Activated CD8-positive, alpha-beta memory T cell treated with anti-CD3 and anti-CD28 coated beads for 4 hours (primary cell): ENCODE measurements at regions not wholly inside any gene's neighbourhood (a gene's known extent, or its start where the extent isn't known, plus 50 kb on each side); places are given as distances from the start of the nearest gene placed in this dataset.

Experiments
- DNase-seq, 2 donors: peaks; one replicate each; pipeline ENCODE4 v3.0.0-alpha.2; 2020; ENCODE audit warnings: low read depth in 2 of 2

DNA sequence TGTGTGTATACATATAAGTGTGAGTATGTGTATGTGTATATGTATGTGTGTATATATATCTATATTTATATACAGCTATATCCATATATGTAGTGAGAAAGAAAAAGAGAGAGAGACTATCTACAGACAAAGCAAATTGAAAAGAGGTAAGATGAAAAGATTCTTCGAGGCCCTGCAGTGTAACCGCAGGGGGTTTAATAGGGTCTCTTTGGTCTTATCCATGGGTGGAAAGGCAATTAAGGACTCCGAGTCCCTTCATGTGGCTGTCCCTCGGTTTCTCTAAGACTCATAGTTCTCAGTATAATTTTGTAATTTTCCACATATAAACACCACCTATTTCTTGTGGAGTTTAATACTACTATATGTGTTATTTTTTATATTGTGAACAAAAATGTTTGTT is 50.6 kb upstream of the JAZF1 start:
- DNase-seq: no peak

DNA sequence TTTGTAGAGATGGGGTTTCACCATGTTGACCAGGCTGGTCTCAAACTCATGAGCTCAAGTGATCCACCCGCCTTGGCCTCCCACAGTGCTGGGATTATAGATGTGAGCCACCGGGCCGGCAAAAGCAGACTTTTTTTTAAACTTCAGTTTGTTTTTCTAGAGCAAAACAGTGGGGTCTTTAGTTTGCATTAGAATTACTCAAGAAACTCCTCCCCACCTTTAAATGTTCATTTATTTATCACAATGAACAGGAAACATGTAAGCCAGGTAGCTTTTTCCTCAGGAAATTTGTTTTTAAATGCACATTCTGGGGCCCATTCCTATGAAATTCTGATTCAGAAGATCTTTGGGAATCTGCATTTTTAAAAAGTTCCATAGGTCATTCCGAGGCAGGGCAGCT is 56.0 kb upstream of the JAZF1 start:
- no peak for DNase-seq

DNA sequence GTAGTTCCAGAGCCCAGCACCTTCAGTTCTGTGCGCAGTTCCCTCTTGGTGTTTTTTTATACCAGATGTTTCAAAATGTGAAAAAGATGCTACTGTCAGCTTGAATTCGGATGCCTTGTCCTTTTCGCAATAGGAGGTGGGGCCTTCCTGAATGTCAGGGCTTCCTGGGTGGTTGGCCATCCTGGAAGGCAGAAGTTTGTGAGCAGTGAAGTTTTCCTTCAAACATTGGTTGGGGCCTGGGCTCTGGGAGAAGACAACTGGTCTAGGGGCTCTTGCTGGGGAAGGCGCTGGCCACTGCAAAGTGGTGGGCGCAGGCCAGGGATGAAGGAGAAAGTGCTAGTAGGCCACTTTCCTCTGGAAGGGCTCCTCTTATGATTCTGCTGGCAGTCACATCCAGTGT is 56.8 kb upstream of the JAZF1 start:
- no peak for DNase-seq

DNA sequence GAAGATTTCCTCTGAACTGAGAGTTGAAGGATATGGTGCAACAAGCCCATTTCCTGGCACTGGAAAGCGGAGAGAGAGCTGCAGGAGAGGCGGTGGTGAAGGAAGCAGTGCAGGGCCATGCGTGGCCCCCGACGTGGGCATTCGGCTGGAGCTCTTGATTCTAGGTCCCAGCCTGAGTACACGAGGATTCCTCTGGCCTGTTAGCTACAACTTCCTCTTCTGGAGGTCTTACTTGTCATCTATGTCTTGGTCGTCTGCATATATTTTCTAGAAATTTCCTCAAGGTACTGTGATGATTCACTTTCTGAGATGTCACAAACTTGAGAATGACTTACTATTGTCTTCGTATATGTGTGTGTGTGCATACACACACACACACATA is 59.2 kb upstream of the JAZF1 start:
- no peak for DNase-seq

DNA sequence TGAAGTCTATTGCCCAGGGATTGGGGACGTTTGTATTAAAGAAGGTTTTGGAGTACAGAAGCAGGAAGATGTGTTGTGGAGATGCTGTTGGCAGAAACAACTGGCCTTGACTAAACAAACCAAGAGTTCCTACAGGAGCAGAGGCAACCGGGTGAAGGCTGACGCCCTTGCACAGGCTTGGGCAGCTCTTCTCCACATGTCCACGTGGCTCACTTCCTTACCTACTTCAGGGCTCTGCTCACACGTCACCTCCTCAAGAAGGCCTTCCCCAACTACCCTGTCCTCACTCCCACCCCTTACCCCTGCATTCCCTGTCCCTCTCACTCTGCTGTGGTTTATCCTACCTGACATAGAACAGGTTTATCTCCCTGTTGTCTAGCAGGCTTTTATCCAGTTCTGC is 59.9 kb upstream of the JAZF1 start:
- DNase-seq: no peak

DNA sequence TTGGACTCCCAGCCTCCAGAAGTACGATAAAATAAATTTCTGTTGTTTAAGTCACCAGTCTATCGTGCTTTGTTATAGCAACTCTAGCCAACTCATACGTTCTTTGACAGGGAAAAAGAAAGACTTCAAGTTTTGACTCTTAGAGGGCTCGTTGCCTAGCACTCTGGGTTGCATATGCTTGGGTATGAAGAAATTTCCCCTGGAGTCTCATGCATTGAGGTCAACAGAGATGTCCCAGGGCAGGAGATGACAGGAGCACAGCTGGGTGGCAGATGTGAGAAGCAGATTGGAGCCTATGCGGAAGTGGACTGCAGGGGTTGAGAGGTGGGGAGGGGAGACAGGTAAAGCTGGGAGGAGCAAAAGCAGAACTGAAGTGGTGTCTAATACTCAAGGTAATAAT is 63.3 kb upstream of the JAZF1 start:
- no peak for DNase-seq

DNA sequence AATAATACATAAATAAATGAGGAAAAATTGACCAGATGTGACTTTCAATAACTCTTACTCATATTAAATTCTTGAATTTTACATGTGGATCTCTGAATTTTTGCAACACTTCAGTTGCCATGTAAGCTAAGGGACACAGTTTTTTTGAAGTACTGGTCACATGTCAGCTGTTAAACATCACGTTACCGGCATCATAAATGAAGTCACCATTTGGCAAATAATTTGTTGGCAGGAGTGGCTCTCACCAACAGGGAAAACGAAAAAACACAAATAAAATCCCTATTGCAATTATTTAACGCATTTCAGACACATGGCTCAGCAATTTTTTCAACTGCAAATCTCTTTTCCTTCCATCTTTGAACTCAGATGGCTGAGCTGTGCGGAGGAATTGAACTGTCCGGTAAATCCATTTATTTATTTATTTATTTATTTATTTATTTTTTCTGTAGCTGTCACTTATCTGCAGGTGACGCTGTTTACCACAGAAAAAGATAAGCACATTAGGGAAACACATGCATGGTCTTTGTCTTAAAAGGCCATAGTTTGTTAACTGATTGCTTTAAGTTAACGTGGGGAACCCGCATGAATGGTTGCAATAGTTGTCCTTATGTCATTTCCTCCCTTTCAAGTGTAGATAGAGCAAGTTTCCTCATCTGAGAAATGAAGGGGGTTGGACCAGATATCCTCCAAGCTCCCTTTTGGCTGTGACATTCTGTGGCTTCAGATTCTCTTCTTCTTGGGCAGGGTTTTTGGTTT is 64.7 kb upstream of the JAZF1 start:
- DNase-seq: no peak

DNA sequence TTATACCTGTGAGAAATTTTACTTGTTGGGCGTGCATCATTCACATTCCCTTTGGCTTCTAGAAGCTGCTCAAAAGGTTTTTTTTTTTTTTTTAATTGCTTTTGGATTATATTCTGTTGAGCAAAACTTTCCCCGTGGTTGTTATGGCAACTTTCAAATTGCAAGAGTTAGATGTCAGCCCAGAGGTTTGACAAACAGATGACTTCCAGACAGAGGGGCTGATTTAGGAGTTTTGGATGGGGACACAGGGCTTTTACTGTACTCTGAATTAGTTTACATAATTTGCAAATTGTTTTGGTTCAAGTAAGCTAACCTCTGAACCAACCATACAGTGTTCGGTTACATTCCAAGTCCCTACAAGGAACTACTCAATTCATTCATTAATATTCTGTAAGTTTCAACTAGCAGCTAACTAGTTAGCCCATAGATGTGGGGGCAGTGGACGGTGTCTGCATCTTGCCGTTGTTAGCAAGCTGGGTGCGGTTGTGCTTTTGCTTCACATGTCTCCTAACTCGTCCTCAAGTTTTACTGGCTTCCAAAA is 66.4 kb upstream of the JAZF1 start:
- no peak for DNase-seq

DNA sequence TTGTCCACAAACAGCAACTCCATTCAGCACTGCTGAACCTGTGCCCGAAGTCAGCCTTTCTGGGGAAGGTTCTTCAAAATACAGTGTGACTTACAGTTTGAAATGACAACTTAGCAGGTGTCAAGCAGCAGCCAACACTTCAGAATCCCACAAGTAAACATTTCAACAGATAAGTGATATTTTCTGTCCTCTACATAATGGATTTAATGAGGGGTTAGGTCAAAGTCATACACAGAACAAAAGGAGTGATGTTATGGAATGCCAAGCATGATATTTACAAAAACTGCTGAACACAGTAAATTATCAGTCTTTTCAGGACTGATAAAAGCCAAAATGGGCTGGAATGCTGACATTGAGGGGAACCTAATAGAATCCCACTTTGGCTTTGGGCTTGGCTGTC is 77.6 kb upstream of the JAZF1 start:
- DNase-seq: no peak

DNA sequence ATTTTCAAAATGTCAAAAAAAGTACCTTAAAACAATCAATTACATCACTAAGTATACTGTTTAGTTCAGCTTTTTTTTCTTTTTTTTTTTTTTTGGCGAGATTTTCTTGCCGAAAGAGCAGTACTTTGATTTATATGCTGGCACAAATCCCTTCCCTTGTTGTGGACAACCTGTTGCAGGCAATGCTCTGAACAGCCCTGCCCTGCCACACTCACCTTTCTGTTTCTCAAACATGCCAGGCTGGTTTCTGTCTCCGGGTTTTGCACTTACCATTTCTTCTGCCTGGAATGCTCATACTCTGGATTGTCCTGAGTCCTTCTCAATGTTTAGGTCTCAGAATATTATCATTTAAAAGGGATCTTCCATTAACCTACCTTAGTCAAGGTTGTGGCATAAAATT is 80.4 kb upstream of the JAZF1 start:
- DNase-seq: no peak

DNA sequence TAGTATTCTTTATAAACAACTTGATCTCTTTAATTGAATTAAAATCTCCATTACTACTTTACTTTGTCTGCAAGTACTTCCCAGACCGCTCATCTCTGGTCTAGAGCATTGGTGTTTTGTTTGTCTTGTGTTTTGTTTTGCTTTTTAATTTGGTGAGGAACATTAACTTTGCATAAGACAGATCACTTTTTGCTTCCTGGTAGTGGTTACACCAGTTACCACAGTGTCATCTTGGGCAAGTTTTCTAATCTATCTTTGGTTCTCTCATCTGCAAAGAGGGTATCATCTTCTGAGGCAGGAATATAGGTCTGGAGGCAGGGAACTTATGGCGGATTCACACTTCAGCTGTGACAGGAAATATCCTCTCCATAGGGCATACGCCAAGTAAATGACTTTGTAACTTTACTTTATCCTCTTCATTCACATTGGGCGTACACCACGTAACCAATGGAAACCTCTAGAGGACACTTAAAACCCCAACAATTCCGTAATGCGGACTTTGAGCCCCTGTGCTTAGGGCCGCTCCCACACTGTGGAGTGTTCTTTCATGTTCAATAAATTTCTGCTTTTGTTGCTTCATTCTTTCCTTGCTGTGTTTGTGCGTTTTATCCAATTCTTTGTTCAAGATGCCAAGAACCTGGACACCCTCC is 83.2 kb upstream of the JAZF1 start:
- no peak for DNase-seq

DNA sequence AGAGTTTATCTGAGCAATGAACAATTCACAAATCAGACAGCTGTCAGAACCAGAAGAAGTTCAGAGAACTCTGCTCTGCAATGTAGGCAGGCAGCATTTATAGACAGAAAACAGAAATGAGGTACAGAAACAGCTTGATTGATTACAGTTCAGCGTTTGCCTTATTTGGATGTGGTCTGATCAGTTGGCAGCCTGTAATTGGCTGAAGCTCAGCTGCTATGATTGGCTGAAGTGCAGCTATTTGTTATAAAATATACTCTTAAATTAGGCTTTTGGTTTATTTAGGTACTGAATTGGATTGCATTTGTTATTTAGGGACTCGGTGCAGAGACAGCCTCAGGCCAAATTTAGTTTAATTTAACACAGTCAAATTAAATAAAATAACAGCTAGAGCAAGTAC is 85.8 kb upstream of the JAZF1 start:
- DNase-seq: no peak

DNA sequence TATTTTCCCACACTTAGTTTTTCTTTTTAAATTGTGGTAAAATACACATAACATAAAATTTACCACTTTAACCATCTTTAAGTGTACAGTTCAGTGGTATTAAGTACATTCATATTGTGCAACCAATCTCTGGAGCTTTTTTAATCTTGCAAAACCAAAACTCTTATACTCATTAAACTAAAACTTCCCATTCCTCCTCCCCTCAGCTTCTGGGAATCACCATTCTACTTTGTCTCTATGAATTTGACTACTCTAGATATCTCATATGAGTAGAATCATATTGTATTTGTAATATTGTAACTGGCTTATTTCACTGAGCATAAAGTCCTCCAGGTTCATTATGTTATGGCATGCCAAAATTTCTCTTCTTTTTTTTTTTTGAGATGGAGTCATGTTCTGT is 86.4 kb upstream of the JAZF1 start:
- no peak for DNase-seq

DNA sequence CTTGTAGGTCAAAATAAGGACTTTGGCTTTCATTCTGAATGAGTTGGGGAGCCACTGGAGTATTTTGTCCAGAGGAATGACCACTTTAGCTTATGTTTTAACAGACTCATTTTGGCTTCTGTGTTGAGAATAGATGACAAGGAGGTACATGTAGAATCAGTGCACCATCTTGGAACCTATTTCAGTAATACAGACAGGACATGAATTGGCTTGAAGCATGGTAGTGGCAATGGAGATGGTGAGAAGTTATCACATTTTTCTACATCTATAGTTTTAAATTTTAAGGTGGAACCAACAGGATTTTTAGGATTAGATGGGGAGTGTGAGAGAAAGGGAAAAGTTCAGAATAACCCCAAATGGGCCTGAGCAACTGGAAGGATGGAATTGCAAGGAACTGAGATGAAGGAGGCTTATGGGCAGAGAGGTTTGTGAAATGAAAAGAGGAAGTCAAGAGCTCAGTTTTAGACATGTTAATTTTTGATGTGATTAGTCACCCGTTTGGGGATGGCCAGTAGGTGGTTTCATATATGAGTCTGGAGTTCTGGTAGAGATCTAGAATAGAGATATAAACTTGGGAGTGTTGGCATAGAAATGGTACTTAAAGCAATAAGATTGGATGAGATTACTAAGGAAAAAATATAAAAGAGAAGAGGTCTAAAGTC is 89.2 kb upstream of the JAZF1 start:
- no peak for DNase-seq

DNA sequence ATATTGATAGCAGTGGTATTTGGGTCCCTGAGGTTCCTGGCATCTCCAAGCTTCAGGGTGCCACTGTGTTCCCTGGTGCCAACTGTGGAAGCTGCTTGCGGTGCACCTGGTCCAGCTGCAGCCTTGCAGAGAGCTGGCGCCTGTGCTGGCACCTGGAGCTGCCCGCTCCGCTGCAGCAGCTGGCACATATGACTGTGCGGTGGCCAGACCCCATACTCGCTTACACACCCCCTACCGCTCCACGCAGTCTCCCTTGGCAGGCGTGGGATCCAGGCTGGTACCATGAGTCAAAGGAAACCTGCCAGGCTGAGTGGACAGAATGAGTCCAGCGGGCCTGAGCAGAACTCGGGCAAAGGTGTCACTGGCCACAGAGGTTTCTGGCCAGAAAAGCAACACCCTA is 89.9 kb upstream of the JAZF1 start:
- no peak for DNase-seq

DNA sequence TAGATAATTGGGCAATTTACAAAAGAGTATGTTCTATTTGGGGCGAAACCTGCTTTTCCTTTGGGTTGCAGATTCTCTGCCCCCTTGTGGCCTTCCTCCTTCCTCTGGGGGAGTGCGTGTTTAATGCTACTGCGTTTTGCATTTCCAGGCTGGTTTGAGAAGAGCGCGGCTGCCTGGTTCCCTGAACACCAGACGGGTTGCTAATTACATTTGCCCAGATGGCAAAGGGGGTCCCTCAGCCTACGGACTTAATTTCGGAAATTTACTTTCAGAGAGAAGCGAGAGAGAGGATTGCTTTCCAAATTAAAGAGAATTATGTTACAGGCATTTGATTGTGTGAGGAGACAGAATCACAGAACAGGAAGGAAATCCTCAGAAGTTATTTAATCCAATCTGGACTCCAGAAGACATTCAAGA is 91.9 kb upstream of the JAZF1 start:
- DNase-seq: peak in 1 of 2 donors; percentile 4

DNA sequence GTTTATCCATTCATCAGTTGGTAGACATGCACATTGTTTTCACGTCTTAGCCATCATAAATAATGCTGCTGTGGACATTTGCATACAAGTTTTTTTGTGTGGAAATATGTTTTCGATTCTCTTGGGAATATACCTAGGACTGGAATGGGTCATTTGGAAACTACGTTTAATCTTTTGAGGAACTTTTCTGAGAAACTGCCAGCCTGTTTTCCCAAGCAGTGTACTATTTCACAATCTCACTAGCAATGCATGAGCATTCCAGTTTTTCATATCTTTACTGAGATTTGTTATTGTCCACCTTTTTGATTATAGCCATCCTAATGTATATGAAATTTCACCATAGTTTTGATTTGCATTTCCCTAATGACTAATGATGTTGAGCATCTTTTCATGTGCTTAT is 95.7 kb upstream of the JAZF1 start:
- DNase-seq: no peak

DNA sequence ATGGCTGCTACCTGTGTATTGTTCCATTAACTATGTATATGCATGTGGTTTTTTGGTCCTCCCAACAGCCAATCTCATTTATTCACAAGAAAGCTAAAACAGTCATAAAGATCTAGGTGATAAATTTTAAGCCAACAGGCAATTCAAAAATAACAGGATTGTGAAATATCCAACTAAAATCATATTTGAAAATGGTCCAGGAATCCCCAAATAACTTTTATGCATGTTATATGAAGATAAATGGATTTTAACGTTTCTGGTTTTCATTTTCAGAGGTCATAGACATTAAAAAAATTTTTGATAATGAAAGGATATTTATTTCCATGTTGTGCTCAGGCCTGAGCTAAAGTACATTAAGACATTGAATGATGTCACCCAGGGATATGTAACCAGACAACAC is 96.8 kb upstream of the JAZF1 start:
- no peak for DNase-seq

DNA sequence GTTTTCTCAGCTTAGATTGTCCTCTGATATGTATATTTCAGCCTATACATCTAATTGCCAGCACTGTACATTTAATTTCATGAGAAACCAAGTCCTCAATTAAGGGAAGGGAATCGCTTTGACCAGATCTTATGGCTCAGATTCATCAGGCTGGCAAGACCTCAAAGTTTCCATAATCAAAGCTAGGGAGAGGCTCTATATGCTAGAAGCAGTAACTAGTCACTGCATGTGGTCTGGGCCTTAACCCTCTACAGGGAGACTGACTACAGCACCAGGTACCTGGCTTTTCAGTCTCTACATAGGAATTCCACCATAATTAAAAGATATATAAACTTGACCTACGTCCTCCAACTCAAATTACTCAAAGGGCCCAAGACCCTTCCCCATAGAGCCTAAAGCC is 97.4 kb upstream of the JAZF1 start:
- DNase-seq: no peak

DNA sequence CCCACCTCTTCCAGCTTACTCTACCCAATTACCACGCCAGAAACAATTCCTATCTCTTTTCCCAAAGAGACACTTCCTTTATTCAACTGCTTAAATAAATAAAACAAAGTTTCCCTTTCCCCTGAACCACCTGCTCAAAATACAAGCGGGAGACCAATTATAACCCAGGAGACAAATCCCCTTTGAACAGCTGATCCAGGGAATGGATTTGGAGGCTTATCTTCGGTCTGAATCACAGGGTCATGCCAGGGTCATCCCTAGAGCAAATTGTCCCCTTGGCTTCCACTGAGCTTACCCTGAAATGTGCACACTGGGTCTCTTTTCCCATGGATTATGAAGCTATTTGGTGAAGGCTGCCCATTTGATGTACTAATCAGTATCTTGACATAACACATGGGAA is 99.9 kb upstream of the JAZF1 start:
- DNase-seq: no peak

DNA sequence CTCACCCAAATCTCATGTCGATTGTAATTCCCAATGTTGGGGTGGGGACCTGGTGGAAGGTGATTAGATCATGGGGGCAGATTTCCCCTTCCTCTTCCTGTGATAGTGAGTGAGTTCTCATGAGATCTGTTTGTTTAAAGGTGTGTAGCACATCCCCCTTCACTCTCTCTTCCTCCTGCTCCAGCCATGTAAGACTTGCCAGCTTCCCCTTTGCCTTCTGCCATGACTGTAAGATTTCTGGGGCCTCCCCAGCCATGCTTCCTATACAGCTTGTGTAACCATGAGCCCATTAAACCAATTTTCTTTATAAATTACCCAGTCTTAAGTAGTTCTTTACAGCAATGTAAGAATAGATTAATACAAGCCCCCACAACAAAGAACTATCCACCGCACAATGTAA is 109.9 kb upstream of the JAZF1 start:
- no peak for DNase-seq

DNA sequence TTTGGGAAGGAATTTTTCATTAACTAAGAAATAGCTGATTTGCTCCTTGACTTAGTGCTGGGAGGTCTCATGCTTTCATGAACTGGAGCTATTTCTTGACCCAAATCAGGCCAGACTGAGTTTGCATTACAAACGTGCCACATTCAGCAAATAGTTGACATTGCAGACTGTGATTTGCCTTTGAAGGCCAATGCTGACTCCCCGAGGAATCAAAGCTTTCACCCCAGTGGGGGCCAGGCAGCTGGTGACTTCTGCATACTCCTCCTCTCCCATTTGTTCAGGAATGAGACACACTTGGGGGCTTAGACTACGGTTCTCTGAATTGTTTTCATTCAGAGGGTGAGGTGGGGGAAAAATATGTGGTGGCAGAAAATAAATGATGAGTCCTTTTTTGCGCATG is 111.0 kb upstream of the JAZF1 start:
- no peak for DNase-seq
